DMS114 treated with DMSO at 0.1 percent for 48 hours (cell line): ENCODE measurements at regions not wholly inside any gene's neighbourhood (a gene's known extent, or its start where the extent isn't known, plus 50 kb on each side); places are given as distances from the start of the nearest gene placed in this dataset.

Experiments used
- DNase-seq: peaks from one replicate; lab custom pipeline; 2025; ENCODE audit not compliant: unreplicated experiment; lab: John Stamatoyannopoulos, UW

- DNase-seq: no peak
These were observed 166.8 kb downstream of the NR4A2 start for GRCh38 chr2:156165742-156166141.

DNA sequence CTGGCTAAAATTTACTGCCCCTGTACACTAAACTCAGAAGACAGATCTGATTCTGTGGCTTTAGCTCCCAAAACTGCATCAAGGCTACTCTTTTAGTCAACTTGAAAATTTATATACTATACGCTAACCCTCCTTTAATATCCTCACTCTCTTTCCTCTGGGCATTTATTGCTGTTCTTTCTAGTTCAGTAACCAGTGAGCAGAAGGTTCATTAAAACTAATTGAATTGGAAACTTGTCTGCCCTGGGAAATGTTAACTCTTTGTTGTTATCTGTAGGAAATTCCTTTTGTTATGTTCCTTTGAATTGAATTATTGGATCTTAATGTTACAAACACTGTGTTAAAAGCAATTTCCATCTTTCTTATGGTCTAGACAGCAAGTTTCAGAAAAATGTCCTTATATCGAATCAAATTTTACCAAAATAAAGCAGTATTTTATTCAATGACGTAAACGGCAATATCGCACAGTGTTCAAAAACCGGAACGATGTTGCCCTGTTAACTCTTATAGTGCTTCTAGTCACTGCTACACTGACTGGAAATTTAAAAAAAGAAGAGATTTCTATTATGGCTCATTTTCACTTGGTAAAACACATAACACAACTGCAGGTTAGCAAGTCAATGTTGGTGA, 168.3 kb downstream of the NR4A2 start:
- no peak for DNase-seq

- DNase-seq: no peak
These were observed 173.7 kb downstream of the NR4A2 start for GRCh38 chr2:156158808-156159207.

GRCh38 chr2:156157670-156158069, 174.9 kb downstream of the NR4A2 start:
- DNase-seq: no peak

DNA sequence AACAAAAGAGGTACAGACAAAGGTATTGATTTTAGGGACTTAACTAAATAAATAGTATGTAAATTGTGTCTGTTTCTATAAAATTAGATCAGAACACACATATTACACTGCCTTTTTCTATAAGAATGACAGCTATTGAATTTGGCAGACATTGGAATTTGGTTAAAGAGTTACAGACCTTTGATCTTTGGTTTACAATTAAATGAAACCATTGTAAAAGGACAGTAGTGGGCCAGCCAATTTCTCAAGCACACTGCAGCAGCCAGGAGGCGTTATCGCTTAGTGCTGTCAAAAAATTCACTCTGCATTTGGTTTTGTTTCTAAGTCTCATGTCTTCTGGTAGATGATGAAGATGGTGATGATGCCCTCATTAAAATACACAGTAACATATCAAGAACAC, 175.9 kb downstream of the NR4A2 start:
- no peak for DNase-seq

- no peak for DNase-seq
These were observed 177.2 kb downstream of the NR4A2 start for GRCh38 chr2:156155319-156155718.

DNA sequence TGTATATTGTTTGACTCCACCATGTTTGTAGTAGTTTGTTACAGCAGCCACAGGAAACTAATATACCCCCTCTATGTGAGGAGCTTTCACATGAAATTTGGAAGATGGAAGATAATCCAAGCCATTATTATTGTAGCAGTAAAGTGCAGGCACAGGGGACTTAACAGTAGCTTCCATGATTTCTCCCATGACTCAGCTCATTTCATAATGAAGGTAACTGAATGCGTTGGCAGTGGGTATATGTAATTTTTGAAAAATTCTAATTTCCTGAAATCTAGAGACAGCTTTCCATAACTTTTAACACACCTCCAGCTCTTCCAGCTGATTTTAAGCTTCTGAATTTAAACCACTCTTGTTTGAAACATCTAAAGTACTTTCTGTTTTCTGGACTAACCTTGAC, 181.2 kb downstream of the NR4A2 start:
- no peak for DNase-seq

GRCh38 chr2:156147594-156148330, 184.8 kb downstream of the NR4A2 start:
- DNase-seq: no peak

- DNase-seq: no peak
These were observed 186.5 kb downstream of the NR4A2 start for GRCh38 chr2:156145976-156146375.

GRCh38 chr2:156145469-156145868, 187.1 kb downstream of the NR4A2 start:
- no peak for DNase-seq

- no peak for DNase-seq
These were observed 196.0 kb downstream of the NR4A2 start for GRCh38 chr2:156136566-156136965.

- DNase-seq: no peak
These were observed 197.6 kb downstream of the NR4A2 start for GRCh38 chr2:156134887-156135286.

DNA sequence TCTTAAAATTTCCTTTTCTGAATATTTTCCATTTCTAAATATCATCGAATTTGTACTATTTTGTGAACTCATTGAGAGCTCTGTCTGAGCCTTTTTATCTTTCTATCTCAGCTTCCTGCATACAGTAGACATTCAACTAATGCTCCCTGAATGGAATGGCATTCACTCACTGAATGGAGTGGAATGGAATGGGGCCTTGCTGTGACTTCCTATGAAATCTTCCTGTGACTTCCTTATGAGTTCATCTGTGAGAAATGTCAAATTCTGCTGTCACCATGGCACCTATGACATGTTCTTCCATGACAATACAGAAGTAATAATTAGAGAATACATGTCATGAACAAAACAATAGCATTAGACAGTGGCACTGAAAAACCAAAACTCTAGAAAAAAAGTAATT, 199.6 kb downstream of the NR4A2 start:
- no peak for DNase-seq

DNA sequence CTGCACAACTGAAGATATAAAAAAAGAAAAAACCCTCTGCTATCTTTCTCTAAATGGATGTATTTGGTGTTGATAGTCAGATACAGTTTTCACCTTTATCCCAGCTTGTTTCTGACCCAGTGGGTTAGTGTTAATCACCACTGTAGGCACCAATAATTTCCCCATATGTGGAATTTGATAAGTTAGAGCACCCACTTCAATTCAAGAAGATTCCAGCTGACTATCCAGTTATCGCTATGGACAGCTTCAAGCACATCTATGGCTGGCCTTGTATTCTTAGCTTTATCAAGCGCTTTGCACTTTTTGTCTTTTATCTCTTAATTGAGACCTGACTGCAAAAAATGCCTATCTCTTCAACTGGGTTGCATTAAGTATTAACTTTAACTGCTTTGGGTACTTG, 200.4 kb downstream of the NR4A2 start:
- DNase-seq: no peak

- DNase-seq: no peak
These were observed 203.3 kb downstream of the NR4A2 start for GRCh38 chr2:156129227-156129626.

DNA sequence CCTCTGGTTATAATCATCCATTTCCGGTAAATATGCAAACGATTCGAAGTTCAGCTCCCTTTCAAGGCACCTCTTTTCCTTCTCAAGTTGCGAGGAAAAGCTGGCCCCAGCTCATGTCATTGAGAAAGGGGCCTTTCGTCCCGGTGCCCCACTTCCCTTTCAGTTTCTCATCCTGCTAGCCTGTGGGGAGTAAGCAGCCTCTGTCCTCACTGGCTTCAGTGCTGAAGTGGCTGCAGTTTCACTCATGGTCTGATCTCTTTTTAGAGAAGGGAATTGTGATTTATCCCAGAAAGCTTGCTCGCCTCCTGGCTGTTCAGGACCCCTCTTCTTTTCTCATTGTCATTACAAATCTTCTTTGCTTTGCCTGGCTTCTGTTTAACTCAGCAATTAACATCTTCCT, 207.5 kb downstream of the NR4A2 start:
- DNase-seq: no peak

GRCh38 chr2:156124458-156124857, 208.1 kb downstream of the NR4A2 start:
- DNase-seq: no peak

DNA sequence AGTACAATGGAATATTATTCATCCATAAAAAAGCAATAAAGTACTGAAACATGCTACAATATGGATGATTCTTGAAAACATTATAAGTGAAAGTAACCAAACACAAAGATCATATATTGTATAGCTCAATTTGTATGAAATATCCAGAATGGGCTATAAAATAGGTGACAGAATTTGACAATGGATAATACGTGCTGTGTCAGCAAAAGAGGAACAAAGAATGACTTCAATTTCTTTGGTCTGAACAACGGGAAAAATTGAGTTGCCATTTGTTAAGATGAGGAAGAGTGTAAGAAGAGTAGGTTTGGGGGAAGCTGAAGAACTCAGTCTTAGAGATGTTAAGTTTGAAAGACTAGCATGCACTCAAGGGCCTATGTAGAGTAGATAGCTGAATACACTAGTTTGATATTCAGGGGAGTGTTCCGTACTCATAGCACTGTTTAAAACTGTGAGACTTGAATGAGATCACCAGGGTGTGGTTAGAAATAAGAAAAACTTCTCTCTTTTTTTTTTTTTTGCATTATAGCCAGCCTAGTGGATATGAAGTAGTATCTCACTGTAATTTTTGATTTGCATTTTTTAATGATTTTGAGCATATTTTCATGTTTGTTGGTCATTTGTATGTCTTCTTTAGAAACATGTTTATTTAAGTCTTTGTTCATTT, 213.6 kb downstream of the NR4A2 start:
- no peak for DNase-seq

DNA sequence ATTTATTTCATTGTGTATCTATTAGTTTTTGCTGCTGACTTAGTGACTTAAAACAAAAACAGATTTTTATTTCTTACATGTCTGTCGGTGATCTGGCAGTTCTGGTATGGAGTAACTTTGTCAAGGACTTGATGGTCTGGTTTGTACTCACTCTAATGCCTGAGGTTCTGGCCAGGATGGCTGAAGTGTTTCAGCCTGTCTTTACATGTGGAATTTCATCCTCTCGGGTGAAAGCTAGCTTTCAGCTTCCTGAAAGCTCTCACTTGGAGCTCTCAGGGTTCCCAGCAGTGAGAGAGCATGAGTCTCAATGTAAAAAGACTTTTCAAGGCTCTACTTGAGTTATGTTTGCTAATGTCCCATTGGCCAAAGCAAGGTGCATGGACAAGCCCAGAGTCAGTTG, 216.4 kb downstream of the NR4A2 start:
- no peak for DNase-seq

GRCh38 chr2:156115338-156115737, 217.2 kb downstream of the NR4A2 start:
- no peak for DNase-seq

GRCh38 chr2:156112323-156112722, 220.2 kb downstream of the NR4A2 start:
- no peak for DNase-seq

DNA sequence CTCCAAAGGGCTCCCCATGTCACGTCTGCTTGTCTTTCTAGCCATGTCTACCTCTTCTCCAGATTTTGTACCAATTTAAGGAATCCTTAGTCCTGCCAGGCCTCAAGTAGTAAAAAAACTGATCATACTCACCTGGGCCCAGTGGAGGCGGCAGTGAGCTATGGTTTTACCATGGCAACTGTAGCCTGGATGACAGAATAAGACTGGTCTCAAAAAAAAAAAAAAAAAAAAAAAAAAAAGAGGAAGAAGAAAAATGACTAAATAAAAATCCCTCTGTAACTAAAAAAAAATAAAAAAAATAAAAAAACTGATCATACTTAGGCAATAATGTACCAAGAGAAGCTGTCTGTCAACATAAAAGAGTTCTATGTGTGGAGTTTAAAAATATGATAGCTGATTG, 221.6 kb downstream of the NR4A2 start:
- no peak for DNase-seq
